ENCODE measurements at regions not wholly inside any gene's neighbourhood (a gene's known extent, or its start where the extent isn't known, plus 50 kb on each side); places are given as distances from the start of the nearest gene placed in this dataset.

GRCh38 chr3:197372047-197372661, 73.7 kb upstream of the DLG1 start:
- ATAC-seq: peak; percentile 43
- Histone ChIP-seq H3K9me3 (no peaks in the 10 kb centered on the region), H3K36me3 (no peaks in the 10 kb centered on the region), H3K27me3 (no peaks in the 10 kb centered on the region), H3K4me3 (no peak overlapping the region), H3K4me1 (peaks cover 0 to 4% (median 0%) of the 10 kb centered on the region in 3 donors), H3K27ac (no peak overlapping the region)
- TF ChIP-seq POLR2AphosphoS5 (IDR thresholded peaks at IDR 0.05): no peak
- no peak for TF ChIP-seq EP300 (IDR thresholded peaks at IDR 0.05)
- no peak for TF ChIP-seq POLR2A (IDR thresholded peaks at IDR 0.05)
- TF ChIP-seq CTCF (IDR thresholded peaks at IDR 0.05): no peak
- 40 to 54% methylated on average over 4 to 7 of the region's 7 CpGs for WGBS, 2 donors (ENCODE audit: low coverage in 1 of 2)

- H3K9me3 ChIP-seq: no peaks in the 10 kb centered on the region
- no peaks in the 10 kb centered on the region for H3K27me3 ChIP-seq
- H3K4me3 ChIP-seq: no peak overlapping the region
- H3K27ac ChIP-seq: no peak overlapping the region
- no peak for TF ChIP-seq POLR2AphosphoS5 (IDR thresholded peaks at IDR 0.05)
- TF ChIP-seq CTCF (IDR thresholded peaks at IDR 0.05): no peak
- TF ChIP-seq EP300 (IDR thresholded peaks at IDR 0.05): no peak
- TF ChIP-seq POLR2A (IDR thresholded peaks at IDR 0.05): no peak
- H3K36me3 ChIP-seq: no peaks in the 10 kb centered on the region
- no CpG with 5 or more reads among the region's 1 CpG for WGBS, 2 donors (ENCODE audit: low coverage in 1 of 2)
- ATAC-seq: no peak
- peaks cover 0 to 9% (median 0%) of the 10 kb centered on the region in 3 donors for H3K4me1 ChIP-seq
Measured at GRCh38 chr3:197371591-197372046, 73.2 kb upstream of the DLG1 start.

- ATAC-seq: no peak
- H3K27me3 ChIP-seq: no peaks in the 10 kb centered on the region
- TF ChIP-seq POLR2A (IDR thresholded peaks at IDR 0.05): no peak
- TF ChIP-seq POLR2AphosphoS5 (IDR thresholded peaks at IDR 0.05): no peak
- TF ChIP-seq EP300 (IDR thresholded peaks at IDR 0.05): no peak
- no peak for TF ChIP-seq CTCF (IDR thresholded peaks at IDR 0.05)
Measured at GRCh38 chr3:197369545-197369944, 71.1 kb upstream of the DLG1 start.

GRCh38 chr3:197368821-197369220, 70.4 kb upstream of the DLG1 start:
- peaks cover 0 to 13% (median 0%) of the 10 kb centered on the region in 3 donors for H3K4me1 ChIP-seq
- H3K27me3 ChIP-seq: no peaks in the 10 kb centered on the region
- H3K4me3 ChIP-seq: no peak overlapping the region
- WGBS, 2 donors (ENCODE audit: low coverage in 1 of 2): 83% methylated on average over 4 of the region's 4 CpGs; no CpG with 5 or more reads in 1 of the 2 donors
- H3K9me3 ChIP-seq: no peaks in the 10 kb centered on the region
- no peak for ATAC-seq
- TF ChIP-seq POLR2A (IDR thresholded peaks at IDR 0.05) (no peak), POLR2AphosphoS5 (IDR thresholded peaks at IDR 0.05) (no peak), EP300 (IDR thresholded peaks at IDR 0.05) (no peak), CTCF (IDR thresholded peaks at IDR 0.05) (no peak)
- no peak overlapping the region for H3K27ac ChIP-seq
- H3K36me3 ChIP-seq: no peaks in the 10 kb centered on the region

More at GRCh38 chr3:197369545-197369944, 71.1 kb upstream of the DLG1 start:
- no peak overlapping the region for H3K27ac ChIP-seq
- no peak overlapping the region for H3K4me3 ChIP-seq
- 80 to 100% methylated on average over 2 of the region's 2 CpGs for WGBS, 2 donors (ENCODE audit: low coverage in 1 of 2)
- H3K9me3 ChIP-seq: no peaks in the 10 kb centered on the region
- no peaks in the 10 kb centered on the region for H3K36me3 ChIP-seq
- H3K4me1 ChIP-seq: peaks cover 0 to 13% (median 0%) of the 10 kb centered on the region in 3 donors

- TF ChIP-seq CTCF (IDR thresholded peaks at IDR 0.05) (no peak), POLR2AphosphoS5 (IDR thresholded peaks at IDR 0.05) (no peak), POLR2A (IDR thresholded peaks at IDR 0.05) (no peak), EP300 (IDR thresholded peaks at IDR 0.05) (no peak)
- WGBS, 2 donors (ENCODE audit: low coverage in 1 of 2): 53 to 76% methylated on average over 2 to 4 of the region's 4 CpGs
Measured at GRCh38 chr3:197368330-197368729, 69.9 kb upstream of the DLG1 start.

More at GRCh38 chr3:197368330-197368729, 69.9 kb upstream of the DLG1 start:
- Histone ChIP-seq H3K27me3 (no peaks in the 10 kb centered on the region), H3K27ac (no peak overlapping the region), H3K36me3 (no peaks in the 10 kb centered on the region), H3K4me3 (no peak overlapping the region), H3K9me3 (no peaks in the 10 kb centered on the region), H3K4me1 (peaks cover 0 to 13% (median 0%) of the 10 kb centered on the region in 3 donors)
- no peak for ATAC-seq
